Testis (tissue), 2 donors: ENCODE measurements at regions not wholly inside any gene's neighbourhood (a gene's known extent, or its start where the extent isn't known, plus 50 kb on each side); places are given as distances from the start of the nearest gene placed in this dataset.

Experiments
- DNase-seq: peaks from one replicate; pipeline ENCODE4 v3.0.0-alpha.2; 2019
- H3K27ac ChIP-seq, 2 donors: fragments of 200-600 bp; sonication (generic); one replicate each; pipeline ENCODE4 v1.5.1; 2019
- H3K27me3 ChIP-seq: fragments of 200-600 bp; sonication (generic); one replicate; pipeline ENCODE4 v1.5.1; 2019
- H3K36me3 ChIP-seq: fragments of 200-600 bp; sonication (generic); one replicate; pipeline ENCODE4 v1.5.1; 2017; ENCODE audit warnings: low read depth; ENCODE audit errors: missing control alignments
- H3K4me1 ChIP-seq: fragments of 200-600 bp; sonication (generic); one replicate; pipeline ENCODE4 v1.5.1; 2019
- H3K4me3 ChIP-seq, 2 donors: fragments of 200-600 bp; sonication (generic); one replicate each; pipeline ENCODE4 v1.5.1; 2017 to 2019
- H3K9me3 ChIP-seq: fragments of 200-600 bp; sonication (generic); one replicate; pipeline ENCODE4 v1.5.1; 2017
- CTCF ChIP-seq, 3 experiments: fragments of 450-650 bp in 2 of 3; fragments of 200-600 bp in 1 of 3; sonication (generic) in 1 of 3; IDR thresholded peaks; one replicate each; pipeline ENCODE4 v1.5.1; 2016 to 2019; ENCODE audit warnings: antibody characterized with exemption in 3 of 3, mild to moderate bottlenecking in 2 of 3, moderate library complexity in 1 of 3
- POLR2A ChIP-seq: fragments of 450-650 bp; IDR thresholded peaks from one replicate; pipeline ENCODE4 v1.6.1; 2017; ENCODE audit warnings: antibody characterized with exemption, mild to moderate bottlenecking, moderate library complexity
- WGBS, 2 donors: methylation state at CpG; one replicate each; pipeline ENCODE4 v1.1.5; 2018; 5-methylcytosine and 5-hydroxymethylcytosine counted together
- intact Hi-C: fragments of 100-400 bp; cut with DNase I; formaldehyde crosslinking; loops from one replicate; pipeline ENCODE4 v1.15.1; 2023; ENCODE audit warnings: low total_unique reads

GRCh38 chr16:82567175-82567574 is 59.6 kb upstream of the CDH13 start:
- no peaks in the 10 kb centered on the region for H3K4me1 ChIP-seq
- H3K27me3 ChIP-seq = no peaks in the 10 kb centered on the region
- no peak for TF ChIP-seq CTCF (IDR thresholded peaks at IDR 0.05)
- TF ChIP-seq POLR2A = no peak
- DNase-seq = no peak
- H3K4me3 ChIP-seq = no peak overlapping the region
- no peaks in the 10 kb centered on the region for H3K36me3 ChIP-seq
- WGBS, 2 donors = 33 to 44% methylated on average over 5 of the region's 5 CpGs
- H3K9me3 ChIP-seq = no peaks in the 10 kb centered on the region
- no peak overlapping the region for H3K27ac ChIP-seq
- intact Hi-C loops = no loop called here

DNA sequence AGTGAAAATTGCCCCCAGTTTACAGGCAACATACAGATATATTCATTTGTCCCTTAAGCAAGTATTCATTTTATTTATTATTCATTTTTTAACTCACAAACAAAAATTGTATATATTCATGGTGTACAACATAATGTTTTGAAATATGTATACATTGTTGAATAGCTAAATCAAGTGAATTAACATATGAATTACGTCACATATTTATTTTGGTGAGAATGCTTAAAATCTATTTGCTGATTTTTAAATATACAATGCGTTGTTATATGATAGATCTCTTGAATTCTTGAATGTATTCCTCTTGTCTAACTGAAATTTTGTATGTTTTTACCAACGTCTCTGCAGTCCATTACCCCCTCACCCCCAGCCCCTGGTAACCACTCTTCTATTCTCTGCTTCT is 63.4 kb upstream of the CDH13 start:
- 89 to 91% methylated on average over 3 of the region's 3 CpGs for WGBS, 2 donors
- Histone ChIP-seq H3K36me3 (no peaks in the 10 kb centered on the region), H3K9me3 (no peaks in the 10 kb centered on the region), H3K27me3 (no peaks in the 10 kb centered on the region), H3K4me1 (no peaks in the 10 kb centered on the region), H3K4me3 (no peak overlapping the region), H3K27ac (no peak overlapping the region)
- TF ChIP-seq POLR2A (no peak), CTCF (IDR thresholded peaks at IDR 0.05) (no peak)
- no peak for DNase-seq
- intact Hi-C loops = no loop called here

DNA sequence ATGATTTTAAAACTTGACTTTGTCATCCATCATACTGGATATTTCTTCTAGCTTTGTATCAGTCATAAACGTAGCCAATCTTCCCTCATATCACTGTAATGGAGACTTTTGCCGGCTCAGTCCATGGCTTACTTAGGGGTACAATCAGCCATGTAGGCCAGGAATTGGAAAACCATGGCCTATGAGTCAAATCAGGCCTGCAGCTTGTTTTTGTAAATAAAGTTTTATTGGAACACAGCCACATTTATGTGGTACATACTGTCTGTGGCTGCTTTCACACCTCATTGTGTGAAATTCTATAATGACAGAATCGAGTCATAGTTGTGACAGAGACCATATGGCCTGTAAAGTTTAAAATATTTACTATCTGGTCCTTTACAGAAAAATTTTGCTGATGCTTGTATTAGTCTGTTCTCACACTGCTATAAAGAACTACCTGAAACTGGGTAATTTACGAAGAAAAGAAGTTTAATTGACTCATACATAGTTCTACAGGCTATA is 64.5 kb upstream of the CDH13 start:
- no peaks in the 10 kb centered on the region for H3K36me3 ChIP-seq
- TF ChIP-seq CTCF (IDR thresholded peaks at IDR 0.05) (no peak), POLR2A (no peak)
- H3K27me3 ChIP-seq = no peaks in the 10 kb centered on the region
- intact Hi-C loops = no loop called here
- WGBS, 2 donors = 83 to 87% methylated on average over 4 of the region's 4 CpGs
- no peak overlapping the region for H3K4me3 ChIP-seq
- no peaks in the 10 kb centered on the region for H3K4me1 ChIP-seq
- no peak overlapping the region for H3K27ac ChIP-seq
- DNase-seq = no peak
- H3K9me3 ChIP-seq = no peaks in the 10 kb centered on the region

GRCh38 chr16:82560805-82561325 is 65.9 kb upstream of the CDH13 start:
- intact Hi-C loops = no loop called here
- 67 to 70% methylated on average over 7 of the region's 7 CpGs for WGBS, 2 donors
- Histone ChIP-seq H3K9me3 (no peaks in the 10 kb centered on the region), H3K4me3 (no peak overlapping the region), H3K27me3 (no peaks in the 10 kb centered on the region), H3K4me1 (no peaks in the 10 kb centered on the region), H3K27ac (no peak overlapping the region), H3K36me3 (no peaks in the 10 kb centered on the region)
- no peak for TF ChIP-seq POLR2A
- no peak for TF ChIP-seq CTCF (IDR thresholded peaks at IDR 0.05)
- DNase-seq = no peak
